NCI-H187 treated with DMSO at 0.1 percent for 48 hours (cell line): ENCODE measurements at regions not wholly inside any gene's neighbourhood (a gene's known extent, or its start where the extent isn't known, plus 50 kb on each side); places are given as distances from the start of the nearest gene placed in this dataset.
"Not testable (repeated sequence)": the region's sequence is repeated elsewhere in the genome, so short reads cannot be mapped to it uniquely, and the experiment has no call there.

ENCODE experiments used
- DNase-seq: peaks from one replicate; lab custom pipeline; 2025; lab: John Stamatoyannopoulos, UW

- no peak for DNase-seq
These were observed 58.3 kb downstream of the PDHA2 start for GRCh38 chr4:95898226-95898625.

- no peak for DNase-seq
These were observed 69.3 kb downstream of the PDHA2 start for GRCh38 chr4:95909211-95909610.

GRCh38 chr4:95910749-95911148, 70.9 kb downstream of the PDHA2 start:
- no peak for DNase-seq

DNA sequence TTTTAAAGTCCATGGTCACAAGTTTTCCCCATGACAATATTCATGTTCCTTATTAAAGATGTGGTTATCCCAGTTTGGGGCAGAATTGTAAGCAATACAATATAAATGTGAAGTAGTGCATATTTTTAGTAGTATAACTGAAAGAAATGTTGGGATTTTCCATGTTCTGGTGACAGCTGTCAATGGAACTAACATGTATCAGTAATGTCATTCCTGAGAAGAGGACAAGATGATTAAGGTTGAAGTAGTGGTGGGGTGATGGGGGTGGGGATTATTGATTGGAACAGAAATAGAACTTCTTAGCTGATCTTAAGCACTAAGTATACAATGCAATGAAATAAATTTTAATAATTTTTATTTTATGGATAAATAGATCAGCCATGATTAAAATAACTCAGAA, 81.6 kb downstream of the PDHA2 start:
- DNase-seq, result no peak

- DNase-seq, result no peak
These were observed 89.7 kb downstream of the PDHA2 start for GRCh38 chr4:95929448-95930064.

GRCh38 chr4:95939141-95939540, 99.2 kb downstream of the PDHA2 start:
- DNase-seq, result no peak

- DNase-seq, result no peak
These were observed 109.4 kb downstream of the PDHA2 start for GRCh38 chr4:95949136-95949765.

GRCh38 chr4:95949808-95950207, 109.9 kb downstream of the PDHA2 start:
- no peak for DNase-seq

GRCh38 chr4:95952538-95952937, 112.6 kb downstream of the PDHA2 start:
- DNase-seq, result not testable (repeated sequence)

GRCh38 chr4:95956094-95956493, 116.2 kb downstream of the PDHA2 start:
- no peak for DNase-seq

DNA sequence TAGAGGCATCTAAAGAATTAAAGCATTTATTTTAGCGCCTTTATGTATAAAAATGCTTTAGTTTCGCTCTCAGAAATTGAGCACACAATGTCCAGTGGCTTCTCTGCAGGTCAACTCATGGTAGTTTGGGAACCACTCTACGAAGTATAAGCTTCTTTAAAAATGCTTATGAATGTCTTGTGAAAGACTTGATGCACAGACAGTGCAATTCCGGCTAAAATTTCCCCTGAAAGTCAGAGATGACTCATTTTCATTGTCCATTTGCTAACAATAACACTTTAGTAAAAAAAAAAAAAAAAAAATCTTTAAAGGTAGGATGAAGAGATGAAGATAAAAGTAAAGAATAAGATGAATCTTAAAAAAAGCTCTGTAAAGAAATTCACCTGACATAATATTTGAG, 117.2 kb downstream of the PDHA2 start:
- DNase-seq, result no peak

- no peak for DNase-seq
These were observed 117.9 kb downstream of the PDHA2 start for GRCh38 chr4:95957759-95958158.

DNA sequence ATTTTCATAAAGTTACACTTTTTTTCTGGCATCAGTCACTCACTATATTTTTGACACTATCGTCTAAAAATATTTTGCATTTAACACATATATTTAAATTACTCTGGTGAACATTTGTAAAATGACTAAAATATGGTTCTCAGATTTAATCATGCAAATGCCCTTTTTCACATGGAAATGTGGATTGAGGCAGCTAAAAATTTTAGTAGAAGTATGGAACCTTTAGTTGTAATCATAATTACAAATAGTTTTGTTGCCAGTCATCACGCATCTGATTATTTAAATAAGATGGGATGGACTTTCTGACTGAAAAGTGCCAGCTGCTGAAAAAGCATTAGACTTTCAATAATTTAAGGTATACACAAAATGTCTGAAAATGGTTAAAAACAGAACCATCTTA, 119.3 kb downstream of the PDHA2 start:
- DNase-seq, result no peak

- DNase-seq, result no peak
These were observed 119.7 kb downstream of the PDHA2 start for GRCh38 chr4:95959633-95960032.

DNA sequence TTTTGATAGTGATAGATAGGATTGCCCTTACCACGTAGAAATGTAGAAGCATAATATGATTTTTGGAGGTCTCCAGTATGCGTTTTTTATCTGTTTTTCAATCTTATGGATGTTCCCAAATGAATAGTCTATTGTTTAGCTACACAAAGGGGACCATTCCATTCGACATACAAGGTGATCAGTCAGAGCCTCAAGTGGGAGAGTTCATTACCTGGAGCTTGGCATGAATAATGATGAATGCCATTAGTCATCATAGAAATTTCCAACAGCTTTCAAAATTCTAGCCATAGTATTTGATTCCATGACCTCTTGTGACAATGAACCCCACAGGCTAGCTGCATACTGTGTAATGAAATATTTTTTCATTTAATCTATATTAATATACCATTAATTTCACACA, 123.6 kb downstream of the PDHA2 start:
- no peak for DNase-seq

DNA sequence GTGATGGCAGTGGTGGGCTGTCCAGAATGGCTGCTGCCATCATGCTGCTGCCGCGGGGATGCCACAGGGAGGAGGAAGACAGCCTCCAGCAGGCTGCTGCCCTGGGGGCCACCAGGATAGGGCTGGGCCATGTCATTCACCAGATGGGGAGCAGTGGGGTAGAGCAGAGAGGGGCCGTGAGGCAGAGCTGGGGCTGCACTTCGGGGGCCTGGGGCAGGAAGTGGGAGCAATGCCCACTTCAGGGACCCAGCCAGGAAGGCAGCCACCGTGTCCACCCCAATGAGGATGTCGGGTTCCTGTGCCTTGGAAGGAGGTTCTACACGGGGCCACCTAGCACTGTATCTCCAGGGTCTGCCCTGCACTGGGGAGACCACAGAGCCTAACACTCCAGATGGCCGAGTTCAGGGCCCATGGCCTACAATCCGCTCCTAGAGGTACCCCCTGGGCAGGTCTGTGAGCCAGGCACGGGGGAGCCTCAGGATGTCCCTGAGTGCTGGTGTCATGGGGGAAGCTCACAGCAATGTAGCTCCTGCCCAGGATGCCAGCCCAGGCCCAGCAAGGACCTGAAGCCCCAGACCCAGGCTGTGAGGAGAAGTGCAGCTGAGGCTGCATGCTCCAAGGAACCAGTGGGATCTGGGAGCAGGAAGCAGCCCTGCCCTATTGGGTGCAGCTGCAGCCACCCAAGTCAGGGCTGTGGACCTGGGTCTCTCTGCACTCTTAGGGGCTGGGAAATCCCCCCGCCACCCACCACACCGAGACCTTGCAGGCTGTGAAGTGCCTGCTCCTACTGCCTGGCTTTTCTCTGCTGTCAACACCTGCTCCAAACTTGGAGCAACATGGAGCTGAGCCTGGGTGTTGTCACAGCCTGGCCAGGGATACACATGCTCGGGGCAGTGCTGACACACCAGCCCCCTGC, 140.3 kb downstream of the PDHA2 start:
- no peak for DNase-seq

DNA sequence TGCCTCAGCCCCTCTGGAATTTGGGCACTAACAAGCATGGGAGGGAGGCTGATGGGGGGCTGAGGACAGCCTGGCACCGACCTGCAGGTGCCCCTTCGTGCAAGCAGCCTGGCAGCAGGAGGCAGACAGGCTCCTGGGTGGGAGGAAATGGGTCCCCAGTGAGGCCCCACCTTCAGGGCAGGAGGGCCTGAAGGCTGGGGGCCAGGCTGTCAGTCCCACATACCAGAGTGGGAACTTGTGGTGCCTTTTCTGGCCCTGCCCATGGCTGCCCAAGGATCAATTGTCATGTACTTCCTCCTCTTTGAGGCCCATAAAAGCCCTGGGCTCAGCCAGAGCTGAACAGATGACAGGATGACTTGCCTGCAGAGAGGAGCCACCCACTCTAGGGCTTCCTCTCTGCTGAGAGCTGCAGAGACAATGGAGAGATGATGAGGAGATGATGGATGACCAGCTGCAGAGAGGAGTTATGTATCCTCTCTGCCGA, 141.0 kb downstream of the PDHA2 start:
- no peak for DNase-seq

DNA sequence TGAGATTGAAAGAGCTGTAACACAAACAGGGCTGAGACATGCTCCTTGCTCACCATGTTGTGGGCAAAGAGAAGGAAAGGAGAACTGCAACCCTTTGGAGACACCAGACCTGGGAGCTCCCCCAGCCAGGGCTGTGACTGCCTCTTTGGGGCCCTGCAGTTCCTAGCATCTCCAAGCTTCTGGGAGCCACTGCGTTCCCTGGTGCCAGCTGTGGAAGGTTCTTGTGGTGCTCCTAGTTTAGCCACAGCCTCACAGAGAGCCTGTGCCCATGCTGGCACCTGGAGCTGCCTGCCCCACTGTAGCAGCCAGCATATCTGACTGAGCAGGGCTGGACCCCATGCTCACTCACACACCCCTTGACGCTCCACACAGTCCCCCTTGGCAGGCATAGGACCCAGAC, 141.7 kb downstream of the PDHA2 start:
- DNase-seq, result no peak

DNA sequence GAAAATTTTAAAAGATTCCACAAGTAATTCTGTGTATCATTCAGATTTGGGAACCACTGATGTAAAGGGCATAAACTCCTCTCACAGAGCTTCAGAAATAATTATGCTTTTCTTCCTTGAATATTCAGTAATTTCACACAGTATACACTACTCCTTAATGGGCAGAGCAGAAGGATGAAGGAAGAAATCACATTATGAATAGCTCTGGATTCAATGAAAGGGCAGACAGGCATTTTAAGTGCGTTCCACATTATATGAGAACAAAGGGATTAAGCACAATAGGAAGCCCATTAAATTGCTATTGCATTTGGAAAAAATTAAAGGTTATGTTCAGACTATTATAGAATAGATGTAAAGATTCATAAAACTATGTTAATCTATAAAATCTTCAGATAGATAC, 142.6 kb downstream of the PDHA2 start:
- no peak for DNase-seq

DNA sequence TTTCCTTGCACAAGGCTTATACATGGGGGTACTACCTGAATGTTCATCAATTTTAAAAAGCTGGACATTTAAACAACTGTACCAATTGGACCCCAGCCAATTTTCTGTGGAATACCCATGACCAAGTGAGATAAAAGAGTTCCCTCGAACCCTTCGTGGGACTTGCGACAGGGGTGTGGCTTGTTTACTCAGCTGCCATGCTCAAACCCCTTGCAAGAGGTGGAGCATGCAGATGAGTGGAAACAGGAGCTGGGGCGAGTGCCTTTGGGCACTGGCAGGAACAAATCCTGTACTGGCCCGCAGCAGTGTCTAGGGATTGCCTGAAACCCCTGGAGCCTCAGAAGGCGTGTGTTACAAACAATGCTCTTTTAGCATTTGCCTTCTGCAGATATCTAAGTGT, 144.2 kb downstream of the PDHA2 start:
- no peak for DNase-seq

DNA sequence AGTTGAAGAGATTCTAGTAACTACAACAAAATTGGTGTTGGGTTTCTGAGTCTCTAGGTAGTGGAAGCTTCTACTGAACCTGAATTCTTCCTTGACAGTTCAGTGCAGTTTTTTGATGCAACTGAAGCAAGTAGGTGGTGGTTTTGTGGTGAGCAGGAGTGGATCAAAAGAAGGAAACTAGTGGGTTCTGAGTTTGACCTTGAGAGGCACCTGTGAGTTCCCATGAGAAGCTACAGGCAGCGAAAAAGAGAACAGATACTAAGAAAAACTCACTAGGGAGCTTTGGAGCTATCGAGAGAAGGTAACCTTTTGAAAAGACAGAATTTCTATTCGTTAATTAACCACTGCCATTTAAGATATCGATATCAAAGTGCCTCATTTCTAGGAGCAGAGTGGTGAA, 145.2 kb downstream of the PDHA2 start:
- no peak for DNase-seq

GRCh38 chr4:95985791-95986550, 146.1 kb downstream of the PDHA2 start:
- DNase-seq, result no peak
